Sigmoid colon (tissue), 4 donors: ENCODE measurements at regions not wholly inside any gene's neighbourhood (a gene's known extent, or its start where the extent isn't known, plus 50 kb on each side); places are given as distances from the start of the nearest gene placed in this dataset.

Experiments
- EP300 ChIP-seq, 4 donors: sonication (generic); formaldehyde crosslinking; IDR thresholded peaks; one replicate each; pipeline ENCODE4 v1.6.1; 2017; ENCODE audit warnings: antibody characterized with exemption in 4 of 4
- POLR2A ChIP-seq, 2 donors: fragments of 450-650 bp; IDR thresholded peaks; one replicate each; pipeline ENCODE4 v1.6.1; 2016; ENCODE audit warnings: antibody characterized with exemption in 2 of 2, mild to moderate bottlenecking in 2 of 2, moderate library complexity in 2 of 2
- TF ChIP-seq, protein P1 (sequence below), 4 experiments: fragments of 450-650 bp in 3 of 4; fragments of 200-600 bp in 1 of 4; IDR thresholded peaks; one replicate each; pipeline ENCODE4 v1.5.1; 2016 to 2019; ENCODE audit warnings: antibody characterized with exemption in 4 of 4, mild to moderate bottlenecking in 3 of 4, moderate library complexity in 2 of 4

DNA sequence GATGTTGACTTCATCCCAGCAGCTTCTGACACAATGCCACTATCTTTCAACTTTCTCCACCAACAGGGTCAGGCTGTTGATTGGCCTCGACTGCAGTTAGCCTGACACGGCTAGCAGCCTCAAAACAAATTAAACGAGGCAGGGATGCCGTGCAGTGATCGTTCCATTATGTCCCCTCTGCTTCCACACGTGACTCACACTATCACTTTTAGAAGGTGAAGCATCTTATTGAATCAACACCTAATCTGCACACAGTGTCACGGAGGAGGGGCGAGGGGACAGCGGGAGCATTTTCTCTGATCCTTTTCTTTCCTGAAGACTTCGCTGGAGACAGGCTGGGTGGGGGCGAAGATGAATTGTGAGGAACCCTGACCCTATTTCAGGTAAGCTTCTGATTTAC is 241.9 kb upstream of the ZNF507 start:
- TF ChIP-seq POLR2A (IDR thresholded peaks at IDR 0.05) = no peak
- TF ChIP-seq, protein P1, sequence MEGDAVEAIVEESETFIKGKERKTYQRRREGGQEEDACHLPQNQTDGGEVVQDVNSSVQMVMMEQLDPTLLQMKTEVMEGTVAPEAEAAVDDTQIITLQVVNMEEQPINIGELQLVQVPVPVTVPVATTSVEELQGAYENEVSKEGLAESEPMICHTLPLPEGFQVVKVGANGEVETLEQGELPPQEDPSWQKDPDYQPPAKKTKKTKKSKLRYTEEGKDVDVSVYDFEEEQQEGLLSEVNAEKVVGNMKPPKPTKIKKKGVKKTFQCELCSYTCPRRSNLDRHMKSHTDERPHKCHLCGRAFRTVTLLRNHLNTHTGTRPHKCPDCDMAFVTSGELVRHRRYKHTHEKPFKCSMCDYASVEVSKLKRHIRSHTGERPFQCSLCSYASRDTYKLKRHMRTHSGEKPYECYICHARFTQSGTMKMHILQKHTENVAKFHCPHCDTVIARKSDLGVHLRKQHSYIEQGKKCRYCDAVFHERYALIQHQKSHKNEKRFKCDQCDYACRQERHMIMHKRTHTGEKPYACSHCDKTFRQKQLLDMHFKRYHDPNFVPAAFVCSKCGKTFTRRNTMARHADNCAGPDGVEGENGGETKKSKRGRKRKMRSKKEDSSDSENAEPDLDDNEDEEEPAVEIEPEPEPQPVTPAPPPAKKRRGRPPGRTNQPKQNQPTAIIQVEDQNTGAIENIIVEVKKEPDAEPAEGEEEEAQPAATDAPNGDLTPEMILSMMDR (IDR thresholded peaks at IDR 0.05) = no peak
- TF ChIP-seq EP300 (IDR thresholded peaks at IDR 0.05) = no peak
